ACHN (cell line): ENCODE measurements at regions not wholly inside any gene's neighbourhood (a gene's known extent, or its start where the extent isn't known, plus 50 kb on each side); places are given as distances from the start of the nearest gene placed in this dataset.

ENCODE experiments used
- DNase-seq: peaks from one replicate; pipeline ENCODE4 v3.0.0-alpha.2; 2015
- in situ Hi-C: cut with HindIII; loops from 2 replicates; pipeline ENCODE4 v1.10.0; 2017; ENCODE audit warnings: low sequenced_read_pairs, low pct_ligation_motif_present, low pct_unique_long_range_greater_than_20kb

GRCh38 chr6:44582930-44583329, 195.4 kb downstream of the CDC5L start:
- DNase-seq: no peak
- in situ Hi-C loops: no loop called here

GRCh38 chr6:44590471-44590870, 203.0 kb downstream of the CDC5L start:
- in situ Hi-C loops: no loop called here
- no peak for DNase-seq

DNA sequence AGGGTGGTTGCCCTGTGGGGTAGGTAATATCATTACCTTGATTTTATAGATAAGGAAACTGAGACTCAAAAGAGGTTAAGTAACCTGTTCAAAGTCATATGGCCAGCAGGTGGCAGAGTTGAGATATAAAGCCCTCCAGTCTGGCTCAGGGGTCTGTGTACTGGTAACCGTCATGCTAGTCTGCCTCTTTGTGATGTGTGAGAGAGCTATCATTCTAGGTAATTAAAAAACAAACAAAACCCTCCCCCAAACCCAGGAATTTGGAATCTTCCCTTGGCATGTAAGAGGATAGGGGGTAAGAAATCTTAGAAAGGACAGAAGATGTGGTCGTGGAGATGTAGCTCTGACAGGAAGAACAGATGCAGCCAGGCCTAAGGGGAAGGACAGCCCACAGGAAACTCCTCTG, 206.0 kb downstream of the CDC5L start:
- in situ Hi-C loops: no loop called here
- DNase-seq: peak; percentile 53

DNA sequence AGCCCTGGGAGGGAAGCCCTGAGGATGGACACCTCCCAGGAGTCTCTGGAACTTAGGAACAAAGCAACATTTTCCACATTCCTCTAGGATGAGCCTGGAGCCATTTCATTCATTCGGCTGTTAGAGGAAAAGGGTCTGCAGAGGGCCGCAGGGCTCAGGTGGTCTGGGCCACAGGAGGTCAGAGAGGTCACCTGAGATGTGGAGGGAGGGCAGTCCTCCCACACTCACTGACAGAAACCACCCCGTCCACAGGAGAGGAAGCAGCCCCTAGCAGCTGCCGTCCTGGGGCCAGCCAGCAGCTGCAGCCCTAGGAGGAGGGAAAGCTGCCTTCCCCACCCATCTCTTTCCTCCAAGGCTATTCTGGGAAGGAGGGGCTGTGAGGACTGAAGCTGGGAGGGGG, 207.0 kb downstream of the CDC5L start:
- DNase-seq: no peak
- in situ Hi-C loops: no loop called here

DNA sequence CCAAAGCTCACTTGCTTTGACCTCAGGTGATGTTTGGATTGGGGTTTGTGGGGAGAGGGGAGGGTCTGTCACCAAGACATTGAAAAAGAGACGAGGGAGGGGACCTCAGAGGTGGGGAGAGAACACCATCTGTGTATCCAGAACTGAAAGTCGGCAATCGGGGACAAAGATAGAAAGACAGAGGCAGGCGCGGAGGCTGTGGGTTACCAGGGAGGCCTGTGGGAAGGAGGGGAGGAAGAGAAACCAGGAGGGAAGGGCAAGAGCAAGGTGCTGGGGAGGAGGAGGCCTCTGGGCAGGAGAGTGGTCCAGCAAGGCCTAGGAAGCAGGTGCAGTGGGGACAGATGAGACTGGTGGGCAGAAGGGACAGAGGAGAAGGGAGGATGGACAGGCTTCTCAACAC, 211.2 kb downstream of the CDC5L start:
- in situ Hi-C loops: no loop called here
- no peak for DNase-seq

GRCh38 chr6:44599672-44600071, 212.2 kb downstream of the CDC5L start:
- no peak for DNase-seq
- in situ Hi-C loops: no loop called here

DNA sequence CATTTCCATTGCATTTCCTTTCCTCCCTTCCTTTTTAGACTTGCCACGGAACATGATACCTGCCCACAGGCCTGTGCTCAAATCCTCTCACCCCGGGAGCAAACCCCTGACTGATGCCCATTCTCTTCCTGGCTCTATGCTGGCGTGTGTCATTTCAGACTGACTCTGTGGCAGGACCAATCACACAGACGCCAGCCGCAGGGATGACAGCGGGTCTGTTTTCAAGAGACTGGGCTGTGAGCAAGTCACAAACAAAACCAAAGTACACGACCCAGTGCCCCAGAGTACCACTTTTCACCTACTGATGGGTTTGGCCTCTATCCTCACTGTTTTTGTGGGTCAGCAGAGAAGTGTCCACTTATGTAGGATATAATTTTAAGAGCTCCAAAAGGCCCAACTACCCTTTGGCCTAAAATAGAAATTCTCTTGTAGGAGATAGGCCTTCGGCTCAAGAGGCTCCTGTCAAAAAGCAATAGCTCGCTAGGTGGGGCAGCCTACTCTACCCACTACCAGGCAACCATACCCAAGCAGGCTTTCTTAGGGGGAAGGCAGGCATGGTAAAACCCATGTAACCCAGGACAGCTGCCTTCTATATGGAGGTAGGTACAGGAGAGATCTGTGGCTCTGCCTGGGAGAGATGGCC, 215.7 kb downstream of the CDC5L start:
- DNase-seq: no peak
- in situ Hi-C loops: no loop called here

DNA sequence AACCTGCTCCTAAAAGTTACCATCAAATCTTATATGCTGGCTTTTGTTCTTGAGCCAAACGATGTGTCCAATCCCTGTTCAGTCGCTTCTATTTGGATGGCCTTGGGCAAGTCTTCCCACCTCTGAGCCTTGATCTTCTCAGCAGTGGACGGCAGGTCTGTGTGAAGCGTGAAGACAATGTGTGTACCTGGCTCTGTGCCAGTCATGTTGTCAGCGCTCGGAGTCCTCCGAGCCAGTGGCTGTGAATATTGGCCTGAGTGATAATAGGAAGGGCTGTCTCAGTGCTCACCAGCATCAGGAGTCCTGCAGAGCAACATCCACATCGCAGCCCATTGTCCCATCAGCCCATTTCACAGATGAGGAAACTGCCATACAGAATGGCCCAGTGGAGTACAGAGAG, 219.0 kb downstream of the CDC5L start:
- DNase-seq: no peak
- in situ Hi-C loops: no loop called here

GRCh38 chr6:44606976-44607375, 219.5 kb downstream of the CDC5L start:
- DNase-seq: no peak
- in situ Hi-C loops: no loop called here

DNA sequence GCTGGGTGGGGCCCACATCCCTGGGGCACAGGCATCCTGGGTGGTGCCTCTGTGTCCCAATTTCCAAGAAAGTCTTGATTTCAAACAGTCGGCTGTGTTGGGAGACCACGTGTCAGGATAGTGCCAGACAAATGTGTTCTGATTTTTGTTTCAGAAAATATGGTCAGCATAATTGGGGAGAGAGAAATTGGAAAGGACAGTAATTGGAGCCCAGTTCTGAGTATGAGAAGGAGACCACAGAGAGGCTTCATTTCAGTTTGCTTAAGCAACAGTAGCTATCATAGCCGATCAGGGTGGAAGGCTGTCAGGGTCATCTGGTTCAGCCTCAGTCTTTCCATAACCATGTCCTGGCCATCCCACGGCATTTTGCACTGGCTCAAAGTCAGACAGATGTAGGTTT, 220.7 kb downstream of the CDC5L start:
- in situ Hi-C loops: no loop called here
- no peak for DNase-seq

DNA sequence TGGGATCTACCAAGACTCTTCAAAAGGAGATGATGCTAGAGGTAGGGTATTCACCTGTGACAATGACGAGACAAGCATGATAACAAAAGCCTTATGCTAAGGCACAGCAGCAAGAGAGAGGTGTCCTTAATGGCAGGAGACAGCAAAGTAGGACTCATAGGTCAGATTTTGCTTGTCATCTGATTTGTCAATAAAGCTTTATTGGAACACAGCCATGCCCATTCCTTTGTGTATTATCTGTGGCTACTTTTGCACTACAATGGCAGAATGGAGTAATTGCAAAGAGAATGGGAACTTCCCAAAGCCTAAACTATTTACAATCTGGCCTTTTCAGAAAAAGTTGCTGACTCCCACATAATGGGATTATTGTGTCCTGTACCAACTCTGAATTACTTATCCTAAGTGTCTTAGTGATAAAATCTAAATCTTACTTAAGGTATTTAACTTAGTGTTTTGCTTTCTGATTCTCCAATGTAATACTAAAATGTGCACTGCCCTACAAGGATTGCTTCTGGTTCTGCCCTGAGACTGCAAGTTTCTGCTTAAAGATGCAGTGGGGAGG, 221.6 kb downstream of the CDC5L start:
- no peak for DNase-seq
- in situ Hi-C loops: no loop called here

GRCh38 chr6:44614396-44614795, 226.9 kb downstream of the CDC5L start:
- in situ Hi-C loops: no loop called here

DNA sequence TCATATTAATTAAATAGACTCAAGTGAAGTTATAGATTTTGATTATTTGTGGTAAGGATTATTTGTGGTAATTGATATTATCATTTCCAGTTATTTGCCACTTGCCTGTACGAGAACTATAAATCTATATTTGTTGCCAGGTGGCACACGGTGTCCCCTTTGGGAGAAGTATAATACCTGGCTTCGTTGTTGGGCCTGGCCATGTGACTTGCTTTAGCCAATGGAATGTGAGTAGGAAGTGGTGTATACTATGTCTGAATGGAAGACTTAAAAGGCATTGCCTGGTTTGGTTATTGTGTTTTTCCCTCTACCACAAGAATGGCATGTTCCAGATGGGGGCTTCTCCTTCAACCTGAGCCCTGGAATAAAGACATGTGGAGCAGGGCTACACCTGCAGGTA, 228.1 kb downstream of the CDC5L start:
- no peak for DNase-seq
- in situ Hi-C loops: no loop called here

More at GRCh38 chr6:44614396-44614795, 226.9 kb downstream of the CDC5L start:
- no peak for DNase-seq

GRCh38 chr6:44617416-44617815, 229.9 kb downstream of the CDC5L start:
- DNase-seq: no peak
- in situ Hi-C loops: no loop called here

DNA sequence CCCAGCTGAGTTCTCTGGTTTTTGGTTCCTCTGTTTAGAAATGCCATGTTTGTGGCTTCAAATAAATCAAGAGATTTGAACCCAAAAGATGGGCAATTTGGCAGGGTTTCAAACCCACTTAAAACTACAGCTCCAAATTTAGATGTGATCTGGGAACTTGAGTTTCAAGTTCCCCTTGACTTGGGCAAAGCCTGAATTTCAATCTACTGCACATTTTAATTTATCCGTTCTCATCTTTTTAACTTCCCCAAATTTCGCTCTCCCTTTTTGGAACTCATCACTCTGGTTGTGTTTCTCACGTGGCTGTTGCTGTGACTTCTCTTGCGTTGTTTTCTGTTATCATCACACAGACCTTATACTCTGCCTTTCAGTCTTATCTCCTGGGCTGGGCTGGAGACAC, 230.9 kb downstream of the CDC5L start:
- in situ Hi-C loops: no loop called here
- no peak for DNase-seq

GRCh38 chr6:44620922-44621321, 233.4 kb downstream of the CDC5L start:
- DNase-seq: no peak
- in situ Hi-C loops: no loop called here

- no peak for DNase-seq
- in situ Hi-C loops: no loop called here
Measured at GRCh38 chr6:44621846-44622245, 234.3 kb downstream of the CDC5L start.

DNA sequence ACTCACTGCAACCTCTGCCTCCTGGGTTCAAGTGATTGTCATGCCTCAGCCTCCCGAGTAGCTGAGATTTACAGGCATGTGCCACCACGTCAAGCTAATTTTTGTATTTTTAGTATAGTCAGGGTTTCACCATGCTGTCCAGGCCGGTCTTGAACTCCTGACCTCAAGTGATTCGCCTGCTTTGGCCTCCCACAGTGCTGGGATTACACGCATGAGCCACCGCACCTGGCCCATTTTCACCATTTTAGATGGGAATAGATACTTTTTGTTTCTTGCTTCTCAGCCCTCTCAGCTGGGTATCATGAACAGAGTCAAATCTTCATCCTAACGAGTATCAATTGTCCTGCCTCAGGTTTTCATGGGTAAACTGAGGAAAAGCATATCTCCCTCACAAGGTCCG, 235.0 kb downstream of the CDC5L start:
- DNase-seq: no peak
- in situ Hi-C loops: no loop called here

- in situ Hi-C loops: no loop called here
Measured at GRCh38 chr6:44622956-44623355, 235.4 kb downstream of the CDC5L start.

DNA sequence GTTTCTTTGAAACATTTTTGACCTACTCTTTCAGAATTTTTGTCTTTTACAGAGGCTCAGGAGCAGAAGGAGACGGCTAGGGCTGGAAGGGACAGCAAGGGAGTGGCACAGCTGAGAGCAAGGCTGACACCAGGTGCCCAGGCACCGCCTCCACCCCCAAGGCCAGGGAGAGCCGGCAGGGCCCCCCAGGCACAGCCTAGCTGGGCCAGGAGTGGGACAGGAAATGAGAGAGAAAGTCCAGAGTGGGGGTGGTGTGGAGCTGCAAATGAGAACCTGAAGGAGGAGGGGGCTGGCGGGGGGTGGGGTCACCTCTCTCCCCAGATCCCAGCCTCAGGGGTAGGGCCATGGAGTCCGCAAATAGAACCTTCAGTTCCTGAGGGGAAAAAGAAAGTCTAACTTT, 236.7 kb downstream of the CDC5L start:
- DNase-seq: no peak
- in situ Hi-C loops: no loop called here

More at GRCh38 chr6:44622956-44623355, 235.4 kb downstream of the CDC5L start:
- no peak for DNase-seq
